Activated B cell treated with CpG ODN at 0.5 μM for 24 hours (primary cell): ENCODE measurements at regions not wholly inside any gene's neighbourhood (a gene's known extent, or its start where the extent isn't known, plus 50 kb on each side); places are given as distances from the start of the nearest gene placed in this dataset.

ENCODE experiments used
- ATAC-seq: fragments of 200-7000 bp; cut with Tn5 transposase; one replicate; pipeline ENCODE4 v1.10.0; 2021; ENCODE audit warnings: low read depth, mild to moderate bottlenecking, moderate library complexity
- CTCF ChIA-PET: fragments of 350-600 bp; sonication (Branson Sonifier 250); formaldehyde crosslinking; loops from one replicate; lab custom pipeline; 2021; ENCODE audit warnings: antibody characterized with exemption; lab: Charles Lee
- POLR2A ChIA-PET: fragments of 350-600 bp; sonication (Branson Sonifier 250); formaldehyde crosslinking; loops from one replicate; lab custom pipeline; 2021; ENCODE audit warnings: antibody characterized with exemption; lab: Charles Lee
- DNase-seq: peaks from one replicate; pipeline ENCODE4 v3.0.0; 2022
- H3K27ac Mint-ChIP-seq: one replicate; pipeline ENCODE4 v1.8.0; 2020; ENCODE audit warnings: mixed read lengths
- H3K27me3 Mint-ChIP-seq: one replicate; pipeline ENCODE4 v1.8.0; 2021; ENCODE audit warnings: mixed read lengths
- H3K36me3 Mint-ChIP-seq: one replicate; pipeline ENCODE4 v1.8.0; 2021; ENCODE audit warnings: low read depth, mixed read lengths
- H3K4me1 Mint-ChIP-seq: one replicate; pipeline ENCODE4 v1.8.0; 2021; ENCODE audit warnings: mixed read lengths
- H3K4me3 Mint-ChIP-seq: one replicate; pipeline ENCODE4 v1.8.0; 2020; ENCODE audit warnings: mild to moderate bottlenecking, mixed read lengths
- H3K9me3 Mint-ChIP-seq: one replicate; pipeline ENCODE4 v1.8.0; 2020; ENCODE audit warnings: mixed read lengths
- CTCF ChIP-seq: fragments of 200-600 bp; IDR thresholded peaks from one replicate; pipeline ENCODE4 v1.8.0; 2022; ENCODE audit warnings: antibody characterized with exemption, mild to moderate bottlenecking
- intact Hi-C: fragments of 100-400 bp; cut with micrococcal nuclease; formaldehyde crosslinking; loops from one replicate; pipeline ENCODE4 v1.15.1; 2024

GRCh38 chr6:44059359-44060346 lies 67.6 kb downstream of the MRPL14 start:
- Mint-ChIP-seq H3K4me1 (peaks cover 7% of the 10 kb centered on the region), H3K27ac (no peak overlapping the region)
- CTCF ChIA-PET, result interaction anchor here (1.4 kb wide), 1 partner anchor 14 kb away, joined by 4 read pairs; no protein-coding TSS in a partner anchor

GRCh38 chr6:44058617-44059358 lies 68.5 kb downstream of the MRPL14 start:
- Mint-ChIP-seq H3K9me3 (peaks cover 2% of the 10 kb centered on the region), H3K4me3 (no peak overlapping the region), H3K27me3 (peaks cover 8% of the 10 kb centered on the region), H3K27ac (no peak overlapping the region), H3K36me3 (no peaks in the 10 kb centered on the region), H3K4me1 (peaks cover 7% of the 10 kb centered on the region)
- intact Hi-C loops, result no loop called here
- ATAC-seq (peak; percentile 78), DNase-seq (no peak)
- no peak for TF ChIP-seq CTCF
- POLR2A ChIA-PET, result interaction anchor here (1.2 kb wide), 1 partner anchor 344 kb away, joined by 3 read pairs; no protein-coding TSS in a partner anchor
- CTCF ChIA-PET, result interaction anchor here (1.4 to 1.5 kb wide), 2 partner anchors 15 to 20 kb away, joined by 3 to 4 read pairs; no protein-coding TSS in a partner anchor

More at GRCh38 chr6:44059359-44060346, 67.6 kb downstream of the MRPL14 start:
- no peak for DNase-seq
- TF ChIP-seq CTCF, result no peak
- H3K9me3 Mint-ChIP-seq, result peaks cover 2% of the 10 kb centered on the region
- POLR2A ChIA-PET, result interaction anchor here (0.6 kb wide), 1 partner anchor 9 kb away, joined by 3 read pairs; no protein-coding TSS in a partner anchor
- H3K36me3 Mint-ChIP-seq, result no peaks in the 10 kb centered on the region
- no peak for ATAC-seq
- H3K4me3 Mint-ChIP-seq, result no peak overlapping the region
- intact Hi-C loops, result no loop called here
- peaks cover 3% of the 10 kb centered on the region for H3K27me3 Mint-ChIP-seq

- H3K27me3 Mint-ChIP-seq, result peaks cover 8% of the 10 kb centered on the region
- no peak for DNase-seq
- H3K4me1 Mint-ChIP-seq, result peaks cover 7% of the 10 kb centered on the region
- H3K27ac Mint-ChIP-seq, result no peak overlapping the region
- ChIA-PET POLR2A (interaction anchor here (1.2 kb wide), 1 partner anchor 344 kb away, joined by 3 read pairs; no protein-coding TSS in a partner anchor), CTCF (interaction anchor here (1.4 to 1.5 kb wide), 2 partner anchors 16 to 21 kb away, joined by 3 to 4 read pairs; no protein-coding TSS in a partner anchor)
- intact Hi-C loops, result no loop called here
- no peak for TF ChIP-seq CTCF
- no peaks in the 10 kb centered on the region for H3K36me3 Mint-ChIP-seq
- ATAC-seq, result no peak
- peaks cover 2% of the 10 kb centered on the region for H3K9me3 Mint-ChIP-seq
- H3K4me3 Mint-ChIP-seq, result no peak overlapping the region
These were observed 69.2 kb downstream of the MRPL14 start for GRCh38 chr6:44057931-44058616.

DNA sequence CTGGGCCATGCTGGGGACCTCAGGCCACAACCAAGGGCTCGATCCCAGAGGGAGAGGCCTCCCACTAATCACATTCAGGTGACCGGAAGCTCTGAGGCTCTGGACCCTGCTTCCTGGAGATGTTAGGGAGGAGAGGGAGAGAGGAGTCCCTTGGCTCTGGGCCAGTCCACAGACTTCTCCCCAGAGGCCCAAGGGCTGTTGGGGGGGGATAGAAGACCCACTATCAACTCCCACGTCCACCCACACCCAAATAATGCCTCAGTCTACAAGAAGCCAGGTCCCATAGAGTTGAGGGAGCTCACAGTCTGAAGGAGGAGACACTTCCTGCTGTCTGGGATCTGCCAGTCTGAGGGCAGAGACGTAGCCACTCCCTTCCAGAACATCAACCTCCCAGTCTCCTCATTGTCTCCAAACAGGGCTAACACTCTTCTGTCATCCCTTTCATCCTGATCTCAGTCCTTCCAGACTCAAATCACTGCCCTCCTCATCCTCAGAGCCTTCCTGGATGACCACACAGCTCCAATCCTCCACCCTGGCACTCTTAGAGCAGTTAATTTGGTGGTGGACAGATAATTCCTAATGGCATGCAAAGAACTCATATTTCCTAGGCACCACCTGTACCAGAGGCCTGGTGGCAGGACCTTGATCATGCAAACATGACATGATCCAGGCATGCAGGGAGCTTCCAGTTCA lies 69.9 kb downstream of the MRPL14 start:
- ATAC-seq (no peak), DNase-seq (no peak)
- Mint-ChIP-seq H3K36me3 (no peaks in the 10 kb centered on the region), H3K27me3 (peaks cover 10% of the 10 kb centered on the region), H3K4me3 (no peak overlapping the region), H3K27ac (no peak overlapping the region), H3K9me3 (peaks cover 2% of the 10 kb centered on the region), H3K4me1 (peaks cover 7% of the 10 kb centered on the region)
- intact Hi-C loops, result no loop called here
- no peak for TF ChIP-seq CTCF
- ChIA-PET POLR2A (interaction anchor here (1.2 kb wide), 1 partner anchor 343 kb away, joined by 3 read pairs; no protein-coding TSS in a partner anchor), CTCF (interaction anchor here (1.5 kb wide), 1 partner anchor 22 kb away, joined by 3 read pairs; no protein-coding TSS in a partner anchor)
